ENCODE measurements at regions not wholly inside any gene's neighbourhood (a gene's known extent, or its start where the extent isn't known, plus 50 kb on each side); places are given as distances from the start of the nearest gene placed in this dataset.

- no peak for TF ChIP-seq CTCF (IDR thresholded peaks at IDR 0.05; ENCODE audit: insufficient read depth, low read length, poor library complexity, severe bottlenecking)
- no peak for TF ChIP-seq EZH2phosphoT487 (conservative IDR thresholded peaks at IDR 0.05; ENCODE audit: low read length)
These were observed 848.7 kb upstream of the FOXG1 start for GRCh38 chr14:27917896-27918295.

Data from SU-DHL-6 (cell line).